ENCODE measurements at regions not wholly inside any gene's neighbourhood (a gene's known extent, or its start where the extent isn't known, plus 50 kb on each side); places are given as distances from the start of the nearest gene placed in this dataset.

- no peak for TF ChIP-seq REST (IDR thresholded peaks at IDR 0.05; ENCODE audit: low read depth)
- TF ChIP-seq MAX (IDR thresholded peaks at IDR 0.05), result no peak
- TF ChIP-seq RAD21 (IDR thresholded peaks at IDR 0.05; ENCODE audit: low read depth), result no peak
- no peak for TF ChIP-seq USF1 (IDR thresholded peaks at IDR 0.05)
Measured at GRCh38 chr1:71147637-71148360, 67.0 kb upstream of the ZRANB2 start.

- TF ChIP-seq ZBTB7A (IDR thresholded peaks at IDR 0.05; ENCODE audit: low read depth) (no peak), RAD21 (IDR thresholded peaks at IDR 0.05; ENCODE audit: low read depth) (no peak), EGR1 (IDR thresholded peaks at IDR 0.05) (no peak), CREB1 (IDR thresholded peaks at IDR 0.05; ENCODE audit: low read depth) (no peak), YY1 (IDR thresholded peaks at IDR 0.05; ENCODE audit: low read depth) (no peak), NFIC (IDR thresholded peaks at IDR 0.05) (no peak), USF1 (IDR thresholded peaks at IDR 0.05) (no peak), TEAD4 (IDR thresholded peaks at IDR 0.05) (no peak), CEBPB (IDR thresholded peaks at IDR 0.05) (no peak), MAX (IDR thresholded peaks at IDR 0.05) (no peak), TCF12 (IDR thresholded peaks at IDR 0.05; ENCODE audit: low read depth) (no peak), EP300 (IDR thresholded peaks at IDR 0.05; ENCODE audit: borderline replicate concordance) (no peak), REST (IDR thresholded peaks at IDR 0.05; ENCODE audit: low read depth) (no peak), TAF1 (IDR thresholded peaks at IDR 0.05; ENCODE audit: low read depth) (no peak), FOXM1 (IDR thresholded peaks at IDR 0.05; ENCODE audit: borderline replicate concordance, low read depth) (no peak)
Measured at GRCh38 chr1:71135571-71135970, 54.7 kb upstream of the ZRANB2 start.
